Psoas muscle (tissue), 7 donors: ENCODE measurements at regions not wholly inside any gene's neighbourhood (a gene's known extent, or its start where the extent isn't known, plus 50 kb on each side); places are given as distances from the start of the nearest gene placed in this dataset.

Experiments used
- ATAC-seq, 4 donors: fragments of 200-7000 bp; cut with Tn5 transposase; one replicate each; pipeline ENCODE4 v1.9.1; 2020; ENCODE audit warnings: moderate library complexity in 3 of 4, mild to moderate bottlenecking in 2 of 4
- DNase-seq, 2 donors: peaks; one replicate each; pipeline ENCODE4 v3.0.0-alpha.2; 2020
- H3K27ac ChIP-seq: fragments of 200-600 bp; one replicate; pipeline ENCODE4 v1.8.0; 2022
- H3K27me3 ChIP-seq, 3 donors: fragments of 200-600 bp in 1 of 3; one replicate each; pipeline versions ENCODE4 v1.6.1 to v1.8.0; 2013 to 2022; ENCODE audit warnings: low read length in 2 of 3, mild to moderate bottlenecking in 2 of 3, moderate library complexity in 1 of 3; ENCODE audit not compliant: insufficient read depth in 3 of 3
- H3K36me3 ChIP-seq, 2 donors: fragments of 200-600 bp in 1 of 2; one replicate each; pipeline versions ENCODE4 v1.6.1 to v1.8.0; 2013 to 2022; ENCODE audit warnings: low read depth in 1 of 2, mild to moderate bottlenecking in 1 of 2, moderate library complexity in 1 of 2; ENCODE audit not compliant: insufficient read depth in 1 of 2
- H3K4me1 ChIP-seq: fragments of 200-600 bp; one replicate; pipeline ENCODE4 v1.8.0; 2022
- H3K4me3 ChIP-seq: fragments of 200-600 bp; one replicate; pipeline ENCODE4 v1.8.0; 2022; ENCODE audit warnings: mild to moderate bottlenecking
- H3K9me3 ChIP-seq: fragments of 200-600 bp; one replicate; pipeline ENCODE4 v1.8.0; 2022
- WGBS, 3 donors: extraction: QIAGEN DNeasy Blood & Tissue Kit; methylation state at CpG; one replicate each; pipeline versions ENCODE4 v1.1.6 to v1.1.7; 2013; 5-methylcytosine and 5-hydroxymethylcytosine counted together
- intact Hi-C, 2 donors: fragments of 100-400 bp; cut with DNase I; formaldehyde crosslinking; loops; one replicate each; pipeline versions ENCODE4 v1.11.0 to v1.14.2; 2022
- TF ChIP-seq, protein P1 (sequence below): fragments of 200-600 bp; IDR thresholded peaks from one replicate; pipeline ENCODE4 v1.8.0; 2022; ENCODE audit warnings: antibody characterized with exemption
- donor health status: healthy with polysubstance abuse.
- donor health status: DM: no; HTN: no; CAD: no; lungs with moderate emphysema.
- donor health status: Bipolar disorder and iron deficiency.
- donor health status: healthy.
- donor health status: DM: yes; HTN: yes; CAD: no.
- donor health status: DM: no; HTN: no; CAD: no.
- donor health status: DM: yes; HTN: yes; CAD: no.

DNA sequence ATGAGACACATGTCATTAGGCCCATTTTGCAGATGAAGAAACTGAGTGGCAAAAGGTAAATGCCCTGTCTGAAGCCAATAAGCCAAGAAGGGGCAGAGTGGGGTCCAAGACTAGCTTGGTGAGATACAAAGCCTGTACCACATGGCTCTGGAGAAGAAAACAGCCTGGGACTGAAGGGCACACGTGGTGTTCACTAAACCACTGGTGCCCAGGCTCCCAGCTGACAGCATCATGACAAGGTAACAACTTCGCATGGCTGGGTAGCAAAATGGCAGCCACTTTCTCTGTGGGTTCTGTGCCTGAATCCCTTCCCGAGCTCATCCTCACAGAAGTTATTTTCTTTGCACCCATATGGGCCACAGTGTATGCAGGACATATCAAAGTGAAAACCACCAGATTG lies 229.6 kb downstream of the RAB11FIP2 start:
- WGBS, 3 donors, result 84 to 88% (median 85%) methylated on average over 3 of the region's 3 CpGs
- H3K4me3 ChIP-seq, result no peak overlapping the region
- H3K27ac ChIP-seq, result no peak overlapping the region
- no peaks in the 10 kb centered on the region for H3K4me1 ChIP-seq
- no peak for ATAC-seq
- H3K9me3 ChIP-seq, result no peaks in the 10 kb centered on the region
- TF ChIP-seq, protein P1, sequence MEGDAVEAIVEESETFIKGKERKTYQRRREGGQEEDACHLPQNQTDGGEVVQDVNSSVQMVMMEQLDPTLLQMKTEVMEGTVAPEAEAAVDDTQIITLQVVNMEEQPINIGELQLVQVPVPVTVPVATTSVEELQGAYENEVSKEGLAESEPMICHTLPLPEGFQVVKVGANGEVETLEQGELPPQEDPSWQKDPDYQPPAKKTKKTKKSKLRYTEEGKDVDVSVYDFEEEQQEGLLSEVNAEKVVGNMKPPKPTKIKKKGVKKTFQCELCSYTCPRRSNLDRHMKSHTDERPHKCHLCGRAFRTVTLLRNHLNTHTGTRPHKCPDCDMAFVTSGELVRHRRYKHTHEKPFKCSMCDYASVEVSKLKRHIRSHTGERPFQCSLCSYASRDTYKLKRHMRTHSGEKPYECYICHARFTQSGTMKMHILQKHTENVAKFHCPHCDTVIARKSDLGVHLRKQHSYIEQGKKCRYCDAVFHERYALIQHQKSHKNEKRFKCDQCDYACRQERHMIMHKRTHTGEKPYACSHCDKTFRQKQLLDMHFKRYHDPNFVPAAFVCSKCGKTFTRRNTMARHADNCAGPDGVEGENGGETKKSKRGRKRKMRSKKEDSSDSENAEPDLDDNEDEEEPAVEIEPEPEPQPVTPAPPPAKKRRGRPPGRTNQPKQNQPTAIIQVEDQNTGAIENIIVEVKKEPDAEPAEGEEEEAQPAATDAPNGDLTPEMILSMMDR, result no peak
- intact Hi-C loops, result no loop called here
- H3K36me3 ChIP-seq, result no peaks in the 10 kb centered on the region
- peaks cover 0 to 1% (median 0%) of the 10 kb centered on the region in 3 donors for H3K27me3 ChIP-seq
- no peak for DNase-seq

DNA sequence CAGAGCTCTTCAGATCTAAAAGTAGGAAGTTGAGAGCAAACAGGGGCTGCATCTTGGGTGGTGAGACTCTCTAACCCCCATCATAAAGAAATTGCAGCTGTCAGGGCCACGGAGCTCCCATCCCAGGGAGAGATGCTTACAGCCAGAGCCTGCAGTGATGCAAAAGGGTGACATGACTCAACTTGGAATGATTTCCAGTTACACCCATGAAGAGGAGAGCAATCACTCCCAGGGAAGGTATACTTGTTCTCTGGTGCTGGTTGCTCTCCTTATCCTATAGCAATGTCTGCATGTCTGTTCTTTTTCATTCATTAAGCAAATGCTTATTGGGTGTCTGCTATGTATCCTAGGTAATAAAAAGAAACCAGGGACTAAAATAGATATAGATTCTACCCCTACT lies 228.0 kb downstream of the RAB11FIP2 start:
- no peak overlapping the region for H3K4me3 ChIP-seq
- WGBS, 3 donors, result 17 to 24% (median 23%) methylated on average over 1 of the region's 1 CpG
- intact Hi-C loops, result no loop called here
- TF ChIP-seq, protein P1, result no peak
- H3K36me3 ChIP-seq, result no peaks in the 10 kb centered on the region
- DNase-seq (no peak), ATAC-seq (no peak)
- no peak overlapping the region for H3K27ac ChIP-seq
- no peaks in the 10 kb centered on the region for H3K9me3 ChIP-seq
- H3K27me3 ChIP-seq, result peaks cover 0 to 1% (median 0%) of the 10 kb centered on the region in 3 donors
- H3K4me1 ChIP-seq, result no peaks in the 10 kb centered on the region

DNA sequence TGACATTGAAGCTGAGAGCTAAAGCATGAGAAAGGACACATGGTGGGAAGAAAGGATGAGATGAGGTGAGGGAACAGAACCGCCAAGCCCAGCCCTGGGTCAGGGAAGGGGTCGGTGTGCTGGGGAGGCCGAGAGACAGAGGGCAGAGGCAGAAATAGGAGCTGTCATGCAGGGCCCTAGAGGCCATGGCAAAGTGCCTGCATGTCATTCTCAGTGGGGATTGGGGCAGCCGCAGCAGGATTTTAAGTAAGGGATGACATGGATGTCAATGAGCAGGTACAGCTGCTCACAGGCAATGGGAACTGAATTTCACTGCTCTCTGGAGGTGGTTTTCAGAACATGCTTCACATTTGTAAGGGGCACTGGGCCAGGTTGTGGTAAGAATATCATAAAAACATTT lies 227.4 kb downstream of the RAB11FIP2 start:
- peaks cover 0 to 1% (median 0%) of the 10 kb centered on the region in 3 donors for H3K27me3 ChIP-seq
- ATAC-seq (no peak), DNase-seq (no peak)
- WGBS, 3 donors, result 37 to 38% (median 38%) methylated on average over 4 of the region's 4 CpGs
- intact Hi-C loops, result no loop called here
- no peaks in the 10 kb centered on the region for H3K9me3 ChIP-seq
- TF ChIP-seq, protein P1, result no peak
- H3K4me1 ChIP-seq, result no peaks in the 10 kb centered on the region
- no peak overlapping the region for H3K4me3 ChIP-seq
- no peaks in the 10 kb centered on the region for H3K36me3 ChIP-seq
- no peak overlapping the region for H3K27ac ChIP-seq

DNA sequence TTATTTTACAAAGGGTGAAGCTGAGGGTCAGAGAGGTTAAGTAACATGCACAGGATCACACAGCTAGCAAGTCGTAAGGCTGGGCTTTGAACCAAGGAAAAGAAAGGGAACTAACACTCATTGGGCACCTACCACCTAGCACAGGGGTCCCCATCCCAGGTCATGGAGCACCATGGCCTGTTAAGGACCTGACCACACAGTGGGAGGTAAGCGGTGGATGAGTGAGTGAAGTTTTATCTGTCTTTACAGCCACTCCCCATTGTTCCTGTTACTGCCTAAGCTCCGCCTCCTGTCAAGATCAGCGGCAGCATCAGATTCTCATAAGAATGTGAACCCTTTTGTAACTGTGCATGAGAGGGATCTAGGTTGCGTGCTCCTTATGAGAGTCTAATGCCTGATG lies 222.8 kb downstream of the RAB11FIP2 start:
- Histone ChIP-seq H3K4me1 (no peaks in the 10 kb centered on the region), H3K9me3 (no peaks in the 10 kb centered on the region), H3K4me3 (no peak overlapping the region), H3K27me3 (no peaks in the 10 kb centered on the region), H3K36me3 (no peaks in the 10 kb centered on the region), H3K27ac (no peak overlapping the region)
- TF ChIP-seq, protein P1, result no peak
- DNase-seq, result no peak
- ATAC-seq, result no peak
- WGBS, 3 donors, result 74 to 80% (median 78%) methylated on average over 5 of the region's 5 CpGs
- intact Hi-C loops, result no loop called here

DNA sequence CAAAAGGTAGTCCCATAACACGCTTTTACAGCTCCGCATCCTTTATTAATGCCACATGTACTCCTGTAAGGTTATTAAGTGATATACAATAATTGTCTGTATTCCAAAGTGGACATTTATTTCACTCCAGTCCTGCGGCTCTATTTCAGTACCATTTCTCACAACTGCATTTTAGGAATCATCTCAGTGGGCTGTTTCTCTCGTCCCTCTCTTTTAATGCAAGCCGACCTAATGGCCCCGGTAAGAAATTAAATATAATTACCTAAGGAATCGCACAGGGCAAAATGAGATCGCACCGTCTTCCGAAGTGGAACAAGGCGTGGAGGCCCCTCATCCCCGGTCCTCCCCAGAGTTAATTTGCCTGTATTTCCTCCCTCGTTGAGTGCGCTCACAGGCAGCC lies 216.5 kb downstream of the RAB11FIP2 start:
- no peak for DNase-seq
- Histone ChIP-seq H3K9me3 (no peaks in the 10 kb centered on the region), H3K4me1 (no peaks in the 10 kb centered on the region), H3K27ac (no peak overlapping the region), H3K36me3 (no peaks in the 10 kb centered on the region), H3K4me3 (no peak overlapping the region), H3K27me3 (no peaks in the 10 kb centered on the region)
- intact Hi-C loops, result no loop called here
- ATAC-seq, result no peak
- TF ChIP-seq, protein P1, result no peak
- 64 to 74% (median 74%) methylated on average over 14 of the region's 14 CpGs for WGBS, 3 donors
